ENCODE measurements at regions not wholly inside any gene's neighbourhood (a gene's known extent, or its start where the extent isn't known, plus 50 kb on each side); places are given as distances from the start of the nearest gene placed in this dataset.
A peak's percentile ranks its signal among the peaks of the same experiment; 100 is the strongest.

DNA sequence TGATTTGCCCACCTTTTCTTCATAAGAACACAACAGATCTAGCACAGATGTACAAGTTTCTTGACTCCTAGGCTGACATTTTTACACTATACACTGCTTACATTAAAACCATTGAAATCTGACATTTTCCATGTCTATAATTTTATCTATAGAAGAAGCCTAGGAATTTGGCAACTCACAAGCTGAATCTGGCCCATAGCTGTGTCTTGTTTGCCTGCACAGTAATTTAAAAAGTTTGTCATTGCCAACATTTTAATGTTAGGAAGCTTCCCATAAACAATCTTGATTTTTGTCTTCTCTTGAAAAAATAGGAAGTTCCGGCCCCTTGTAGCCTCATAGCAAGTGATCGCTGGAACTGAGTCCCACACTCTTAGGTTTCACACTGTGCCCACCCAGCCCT lies 394.6 kb upstream of the AZI2 start:
- no peak for DNase-seq

DNA sequence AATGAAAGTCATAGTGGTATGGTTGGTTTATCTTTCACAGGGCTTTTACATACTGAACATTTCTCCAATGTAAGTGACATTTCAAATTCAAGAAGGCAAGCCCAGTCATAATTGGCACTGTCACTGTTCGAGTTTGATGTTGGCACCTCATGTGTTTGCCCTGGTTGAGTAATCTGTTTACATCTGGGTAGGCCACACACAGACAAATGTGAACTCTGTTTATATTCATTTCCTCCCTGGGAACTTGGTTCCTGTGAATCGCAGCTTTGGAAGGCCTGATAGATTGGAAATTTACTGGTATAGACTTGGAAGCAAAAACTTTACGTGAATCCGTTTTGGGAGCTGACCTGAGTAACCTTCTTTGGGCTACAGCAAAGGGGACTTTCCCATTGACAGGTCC lies 395.2 kb upstream of the AZI2 start:
- no peak for DNase-seq

DNA sequence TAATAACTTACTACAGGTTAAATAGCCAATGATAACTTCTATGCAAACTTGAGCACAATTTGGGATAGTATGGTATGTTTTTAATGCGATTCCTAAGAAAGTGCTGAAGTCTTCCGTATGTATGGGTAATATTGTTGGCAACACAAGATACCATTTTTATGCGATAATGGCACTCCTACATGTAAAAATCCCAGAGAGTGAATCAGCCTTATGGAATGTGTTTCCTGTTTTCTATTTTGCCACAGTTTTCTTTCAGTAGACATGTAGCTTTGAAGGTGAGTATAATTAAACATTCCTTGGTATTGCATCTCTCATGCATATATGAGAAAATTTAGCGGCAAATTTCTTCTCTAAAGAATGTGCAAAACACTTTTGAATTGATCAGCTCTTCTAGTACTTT lies 396.8 kb upstream of the AZI2 start:
- DNase-seq = no peak

DNA sequence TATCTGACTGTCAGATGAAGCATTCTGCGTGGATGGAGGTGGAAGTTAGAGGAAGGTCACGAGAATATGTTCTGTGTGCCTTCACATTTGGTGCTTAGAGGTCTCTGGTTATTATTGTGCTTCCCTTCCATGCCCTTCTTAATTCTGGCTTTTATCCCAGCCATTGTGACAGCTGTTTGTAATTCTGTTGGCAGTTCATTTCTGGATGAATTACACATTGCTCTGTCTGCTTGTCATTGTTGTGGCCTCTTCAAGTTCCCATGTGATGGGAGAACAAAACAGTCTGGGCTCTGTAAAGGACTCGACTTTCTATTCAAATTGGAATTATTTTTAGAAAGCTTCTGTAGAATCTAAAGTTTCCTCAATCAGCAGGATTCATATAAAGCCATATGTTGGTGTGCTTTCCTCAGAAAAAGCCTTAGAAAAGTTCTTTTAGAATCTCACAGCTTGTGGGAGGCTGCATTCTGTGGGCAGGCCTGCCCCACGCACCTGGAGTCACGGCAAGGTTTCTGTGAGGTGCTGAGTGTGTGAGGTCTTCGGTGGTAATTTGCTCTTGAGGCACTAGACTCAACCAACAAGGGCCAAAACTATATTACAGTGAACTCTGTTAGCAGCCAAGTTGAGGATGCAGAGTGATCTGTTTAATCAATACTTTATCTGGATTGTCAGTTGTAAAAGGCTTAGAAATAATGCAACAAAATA lies 397.4 kb upstream of the AZI2 start:
- no peak for DNase-seq

DNA sequence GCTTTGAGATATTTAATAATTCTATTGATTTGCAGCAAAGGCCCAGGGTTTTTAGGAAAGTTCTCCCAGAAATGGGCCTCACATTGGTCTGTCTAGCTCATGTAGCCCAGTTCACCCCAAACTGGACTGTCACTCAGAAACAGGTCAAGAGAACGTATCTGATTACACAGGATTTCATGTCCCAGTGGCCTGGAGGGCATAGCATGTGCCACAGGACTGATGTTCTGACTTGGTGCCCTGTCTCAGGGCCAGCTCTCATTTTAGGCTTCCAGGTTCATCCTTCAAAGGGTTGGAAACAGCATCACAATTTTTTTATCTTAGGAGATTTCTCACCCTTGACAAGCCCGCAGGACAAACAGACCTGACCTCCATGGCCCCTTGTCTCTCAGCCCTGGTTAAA lies 398.4 kb upstream of the AZI2 start:
- no peak for DNase-seq

DNA sequence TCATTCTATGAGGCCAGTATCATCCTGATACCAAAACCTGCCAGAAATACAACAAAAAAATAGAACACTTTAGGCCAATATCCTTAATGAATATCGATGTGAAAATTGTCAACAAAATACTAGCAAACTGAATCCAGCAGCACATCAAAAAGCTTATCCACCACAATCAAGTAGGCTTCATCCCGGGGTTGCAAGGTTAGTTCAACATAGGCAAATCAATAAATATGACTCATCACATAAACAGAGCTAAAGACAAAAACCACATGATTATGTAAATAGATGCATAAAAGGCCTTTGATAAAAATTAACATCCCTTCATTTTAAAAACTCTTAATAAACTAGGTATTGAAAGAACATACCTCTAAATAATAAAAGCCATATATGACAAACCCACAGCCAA lies 403.2 kb upstream of the AZI2 start:
- DNase-seq = no peak

DNA sequence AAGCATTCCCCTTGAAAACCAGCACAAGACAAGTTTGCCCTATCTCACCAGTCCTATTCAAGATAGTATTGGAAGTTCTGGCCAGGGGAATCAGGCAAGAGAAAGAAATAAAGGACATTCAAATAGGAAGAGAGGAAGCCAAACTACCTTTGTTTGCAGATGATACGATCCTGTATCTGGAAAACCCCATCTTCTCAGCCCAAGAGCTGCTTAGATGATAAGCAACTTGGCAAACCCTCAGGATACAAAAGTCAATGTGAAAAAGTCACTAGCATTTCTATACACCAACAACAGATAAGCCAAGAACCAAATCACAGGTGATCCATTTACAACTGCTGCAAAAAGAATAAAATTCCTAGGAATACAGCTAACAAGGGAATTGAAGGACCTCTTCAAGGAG lies 403.7 kb upstream of the AZI2 start:
- no peak for DNase-seq

DNA sequence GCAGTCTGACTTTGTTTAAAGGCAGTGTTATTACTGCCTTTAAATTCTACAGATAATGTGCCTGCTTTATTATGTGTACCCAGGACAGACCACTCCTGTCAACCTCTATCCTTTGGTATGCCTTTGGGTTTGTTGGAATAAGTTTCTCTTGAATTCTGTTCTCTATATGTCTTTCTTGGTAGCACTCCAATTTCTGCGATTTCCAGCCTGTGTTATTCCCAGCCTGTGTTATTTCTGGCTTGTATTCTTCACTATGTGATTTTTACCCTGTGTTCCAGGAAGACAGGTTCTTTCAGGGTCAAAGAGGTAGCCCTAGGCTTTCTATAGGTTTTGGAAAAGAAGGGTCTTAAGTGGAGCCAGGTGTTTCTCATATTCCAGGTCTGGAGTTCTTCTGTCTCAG lies 407.4 kb upstream of the AZI2 start:
- no peak for DNase-seq

DNA sequence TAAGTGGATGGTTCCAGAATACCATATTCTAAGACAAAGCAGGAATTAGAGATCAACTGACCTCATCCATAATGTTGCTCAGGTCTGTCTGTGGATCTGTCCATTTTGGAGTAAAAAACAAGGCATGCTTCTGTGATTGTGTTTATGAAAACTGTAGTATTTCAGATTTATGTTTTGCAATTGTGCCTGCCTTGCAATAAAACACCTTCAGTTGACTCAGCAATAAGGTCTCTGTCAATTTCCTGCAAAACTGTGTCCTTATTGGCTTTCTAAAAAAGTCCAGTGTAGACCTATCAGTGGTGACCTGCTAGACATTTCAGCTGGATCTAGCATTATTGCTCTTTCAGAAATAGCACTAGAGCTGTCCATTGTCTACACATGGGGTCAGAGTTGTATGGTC lies 409.5 kb upstream of the AZI2 start:
- DNase-seq = no peak

DNA sequence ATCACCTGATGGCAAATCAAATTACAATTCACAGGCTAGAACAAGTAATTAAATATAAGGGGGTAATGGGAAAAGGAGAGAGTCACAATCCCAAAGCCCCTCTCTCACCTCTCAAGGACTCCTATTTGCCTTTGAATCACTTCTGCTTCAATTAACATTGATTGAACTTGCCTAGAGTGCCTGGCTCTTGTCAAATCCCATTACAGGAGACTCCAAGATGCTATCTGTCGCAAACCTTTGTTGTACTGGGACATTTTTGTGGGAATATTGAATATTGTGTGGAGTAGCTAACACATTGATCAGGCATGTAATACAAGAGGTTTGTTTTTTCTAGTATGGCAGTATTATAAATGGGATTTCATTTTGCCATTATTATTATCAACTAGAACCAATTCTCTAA lies 412.8 kb upstream of the AZI2 start:
- DNase-seq = no peak

DNA sequence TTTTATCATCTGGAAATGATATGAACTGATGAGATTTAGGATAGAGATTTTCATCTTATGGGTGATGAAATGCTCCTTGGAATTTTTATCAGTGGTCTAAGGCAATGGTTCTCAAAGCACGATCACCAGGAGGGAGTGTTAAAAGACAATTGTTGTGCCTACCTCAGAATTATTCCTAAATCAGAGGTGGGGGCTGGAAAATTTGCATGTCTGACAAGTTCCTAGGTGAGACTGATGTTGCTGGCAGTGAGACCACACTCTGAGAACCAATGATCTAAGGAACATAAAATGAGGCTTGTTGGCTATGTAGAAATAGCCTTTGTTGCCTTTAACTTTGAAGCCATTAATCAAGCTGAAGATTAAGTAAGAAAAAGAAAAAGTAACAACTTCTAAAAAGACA lies 416.6 kb upstream of the AZI2 start:
- DNase-seq = no peak

DNA sequence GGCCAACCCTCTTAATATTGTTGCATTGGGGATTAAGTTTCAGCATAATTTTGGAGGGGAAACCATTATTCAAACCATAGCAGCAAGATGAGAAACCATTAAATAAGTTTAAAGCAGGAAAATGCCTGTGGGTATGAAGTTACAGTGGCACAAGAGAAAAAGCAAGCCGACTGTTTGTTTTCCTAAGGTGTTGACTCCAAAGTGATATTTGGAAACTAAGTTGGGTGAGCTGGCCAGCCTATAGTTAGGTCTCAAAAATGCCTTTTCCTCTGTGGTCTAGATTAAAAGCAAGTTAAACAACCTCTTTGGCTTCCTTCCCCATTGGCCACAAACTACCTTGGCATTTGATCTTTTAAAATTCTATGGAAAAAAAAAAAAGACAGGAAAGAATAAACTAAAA lies 419.8 kb upstream of the AZI2 start:
- no peak for DNase-seq

DNA sequence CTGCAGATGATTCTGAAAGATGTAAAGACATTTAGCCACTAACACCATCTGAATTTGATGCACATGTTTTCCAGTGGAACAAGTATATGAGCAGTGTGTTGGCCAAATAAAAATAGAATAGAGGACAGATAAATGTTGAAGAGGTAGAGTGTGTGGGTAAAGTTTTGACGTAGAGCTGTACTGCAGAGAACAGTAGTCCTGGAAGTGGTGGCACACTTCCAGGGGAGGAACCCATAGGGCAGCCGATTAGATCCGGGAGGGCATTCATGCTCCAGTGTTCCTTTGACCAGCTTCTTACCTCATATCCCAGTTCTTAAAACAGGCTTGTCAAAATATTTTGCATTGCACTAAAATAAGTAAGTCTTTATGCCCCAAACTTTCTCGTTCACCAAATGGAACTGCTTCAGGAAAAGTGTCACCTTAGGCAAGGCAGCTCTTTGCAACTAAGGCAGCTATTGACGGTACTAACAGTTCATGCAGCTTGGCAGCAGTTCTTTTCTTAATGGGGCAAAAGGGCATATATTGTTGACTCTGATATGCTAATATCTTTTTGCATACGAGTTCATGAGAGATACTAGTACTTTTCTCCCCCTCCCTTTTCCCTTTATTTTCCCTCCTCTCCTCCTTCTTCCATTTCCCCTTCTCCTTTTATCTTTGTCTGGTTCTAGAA lies 429.3 kb upstream of the AZI2 start:
- no peak for DNase-seq

DNA sequence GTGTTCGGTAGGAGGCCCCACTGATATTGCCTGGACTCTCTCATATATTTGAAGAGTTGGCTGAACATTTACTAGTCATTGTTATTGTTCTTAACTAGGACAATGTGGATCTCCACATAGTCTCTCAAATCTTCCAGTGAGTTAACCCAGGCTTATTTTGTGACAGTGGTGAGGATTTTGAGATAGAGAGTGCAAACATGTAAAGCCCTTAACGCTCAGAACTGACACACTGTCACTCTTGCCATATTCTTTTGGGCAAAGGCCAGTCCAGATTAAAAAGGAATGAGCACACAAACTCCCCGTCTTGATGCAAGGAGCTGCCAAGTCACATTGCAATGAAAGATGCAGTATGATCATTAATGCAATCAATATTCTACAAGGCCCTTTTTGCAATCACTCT lies 431.9 kb upstream of the AZI2 start:
- no peak for DNase-seq

DNA sequence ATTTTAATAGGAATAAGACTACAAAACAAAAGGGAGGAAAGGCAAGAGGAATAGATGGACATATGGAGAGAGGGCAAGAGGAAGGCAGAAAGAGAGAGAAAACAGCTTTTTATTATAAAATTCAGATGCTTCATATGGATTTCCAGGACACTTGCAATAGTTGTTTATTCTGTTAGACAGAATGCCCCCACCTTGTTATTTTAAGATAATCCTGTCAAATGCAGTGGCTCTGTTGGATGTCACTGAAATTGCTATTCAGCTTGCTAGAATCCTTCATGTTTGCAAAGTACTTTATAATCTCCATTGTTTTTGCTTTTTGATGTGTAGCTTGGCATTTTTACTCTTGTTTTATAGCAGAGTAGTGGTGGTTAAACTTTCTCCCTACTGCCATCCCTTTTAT lies 432.4 kb upstream of the AZI2 start:
- DNase-seq = no peak

DNA sequence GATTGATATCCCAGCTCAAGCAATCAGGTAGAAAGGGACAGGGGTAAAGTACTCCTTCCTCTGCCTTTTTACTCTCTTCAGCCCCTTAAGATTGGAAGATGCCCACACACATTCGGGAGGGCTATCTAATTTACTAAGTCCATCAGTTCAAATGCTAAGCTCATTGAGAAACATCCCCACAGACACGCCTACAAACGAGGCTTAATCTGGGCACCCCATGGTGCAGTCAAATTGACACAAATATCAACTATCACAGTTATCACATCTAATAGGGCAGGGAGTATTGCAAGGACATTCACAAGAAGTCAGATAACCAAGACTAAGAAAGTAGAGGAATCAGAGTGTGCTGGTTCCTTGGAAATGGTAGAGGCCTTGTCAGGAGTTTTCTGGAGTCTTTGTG lies 437.8 kb upstream of the AZI2 start:
- DNase-seq = no peak

DNA sequence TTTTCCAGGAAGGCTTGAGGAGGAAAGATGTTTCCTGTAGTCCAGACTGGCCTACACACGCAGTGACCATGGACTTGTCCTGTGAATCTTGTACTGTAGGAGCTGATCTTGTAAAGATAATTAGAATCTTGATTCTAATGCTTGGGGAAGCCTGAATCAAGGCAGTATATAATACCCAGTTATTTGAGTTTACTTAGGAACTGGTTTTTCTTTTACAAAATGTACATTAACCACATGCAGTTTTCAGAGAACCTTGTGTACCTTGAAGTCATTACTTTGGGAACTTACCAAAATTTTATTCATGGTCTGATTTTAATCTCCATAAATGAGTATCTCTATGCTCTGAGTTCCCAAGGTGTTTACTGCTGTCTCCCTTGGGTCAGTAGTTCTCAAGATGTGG lies 439.9 kb upstream of the AZI2 start:
- DNase-seq = no peak

DNA sequence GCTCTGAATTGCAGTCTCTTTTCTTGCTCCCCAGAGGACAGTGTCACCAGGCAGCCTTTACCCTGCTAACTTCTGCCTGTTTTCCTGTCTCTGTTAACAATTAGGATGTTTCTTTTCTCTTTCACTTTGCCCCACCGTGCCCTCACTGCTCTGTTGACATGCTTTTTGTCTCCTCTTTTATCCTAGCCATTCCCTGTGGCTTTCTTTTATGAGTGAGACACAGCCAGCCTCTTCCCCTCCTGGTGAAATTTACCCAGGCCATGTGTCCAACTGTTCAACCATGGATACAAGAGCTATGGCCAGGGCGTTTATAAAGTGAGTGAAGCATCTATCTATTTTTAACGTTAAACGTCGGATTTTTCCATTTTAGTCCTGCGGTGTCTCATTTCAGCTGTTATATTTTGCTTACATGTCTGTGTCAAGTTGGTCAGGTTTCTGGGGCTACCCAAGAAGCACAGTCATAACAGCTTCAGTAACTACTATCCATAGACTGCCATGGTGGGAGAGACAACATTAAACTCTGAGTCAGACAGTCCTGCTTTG lies 443.2 kb upstream of the AZI2 start:
- DNase-seq = no peak

DNA sequence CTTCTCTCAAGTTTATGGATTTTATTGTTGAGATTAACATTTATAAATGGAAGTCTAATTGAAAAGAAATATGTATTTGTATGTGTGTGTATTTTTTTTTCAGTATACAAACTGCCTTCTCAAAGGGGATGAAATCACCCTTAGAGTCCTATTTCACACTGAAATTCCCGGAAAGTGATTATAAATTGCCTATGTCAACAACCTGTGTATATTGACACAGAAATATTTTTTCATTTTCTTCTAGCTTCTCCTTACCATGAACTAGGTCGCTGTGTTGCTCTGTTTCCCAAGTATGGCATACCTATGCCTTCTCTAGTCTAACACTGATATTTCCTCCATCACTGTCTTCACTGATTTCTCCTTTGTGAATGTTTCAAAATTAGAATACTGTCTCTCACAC lies 444.0 kb upstream of the AZI2 start:
- DNase-seq = no peak

DNA sequence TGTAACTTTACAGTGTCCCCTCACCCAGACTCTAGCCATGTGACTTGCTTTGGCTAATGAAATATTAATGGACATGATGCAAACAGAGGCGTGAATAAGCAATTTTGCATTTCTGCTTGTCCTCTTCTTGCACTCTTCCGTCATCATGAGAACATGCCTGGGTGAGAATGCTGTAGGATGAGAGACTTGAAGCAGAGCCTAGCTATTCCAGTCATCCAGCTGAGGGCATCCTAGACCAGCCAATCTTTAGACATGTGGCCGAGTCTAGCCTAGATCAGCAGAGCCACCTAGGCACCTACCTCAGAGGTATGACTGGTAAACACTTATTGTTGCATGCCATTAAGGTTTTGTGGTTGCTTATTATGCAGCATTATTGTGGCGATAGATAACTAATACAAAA lies 450.5 kb upstream of the AZI2 start:
- DNase-seq = peak; percentile 33

DNA sequence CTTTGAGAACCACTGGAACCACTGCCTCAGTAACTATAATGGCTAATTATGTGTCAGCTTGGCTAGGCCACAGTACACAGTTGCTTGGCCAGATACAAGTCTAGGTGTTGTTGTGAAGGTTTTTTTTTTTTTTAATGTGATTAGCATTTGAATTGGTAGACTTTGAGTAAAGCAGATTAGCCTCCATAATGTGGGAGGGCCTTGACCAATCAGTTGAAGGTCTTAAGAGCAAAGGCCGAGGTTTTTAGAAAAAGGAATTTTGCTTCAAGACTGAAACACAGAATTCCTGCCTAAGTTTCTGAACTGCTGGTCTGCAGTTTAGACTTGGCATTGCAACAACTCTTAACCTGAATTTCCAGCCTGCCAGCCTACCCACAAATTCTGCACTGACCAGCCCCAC lies 451.6 kb upstream of the AZI2 start:
- DNase-seq = peak; percentile 16

DNA sequence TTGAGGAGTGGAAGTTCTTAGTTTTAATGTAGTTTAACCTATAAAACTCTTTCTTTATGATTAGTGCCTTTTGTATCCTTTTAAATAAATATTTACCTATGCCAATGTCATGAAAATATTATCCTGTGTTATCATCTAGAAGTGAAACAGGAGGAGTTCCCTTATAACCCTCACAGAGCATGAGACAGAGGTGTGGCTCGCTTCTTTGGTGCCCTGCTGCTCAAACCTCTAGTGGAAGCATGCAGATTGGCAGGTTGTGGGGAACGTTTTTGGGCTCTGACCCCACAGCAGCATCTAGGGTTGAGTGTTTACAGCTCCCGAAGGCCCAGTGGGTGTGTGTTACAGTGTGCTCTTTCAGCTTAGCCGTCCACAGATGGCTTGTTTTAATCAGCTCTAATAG lies 459.4 kb upstream of the AZI2 start:
- peak; percentile 58 for DNase-seq

DNA sequence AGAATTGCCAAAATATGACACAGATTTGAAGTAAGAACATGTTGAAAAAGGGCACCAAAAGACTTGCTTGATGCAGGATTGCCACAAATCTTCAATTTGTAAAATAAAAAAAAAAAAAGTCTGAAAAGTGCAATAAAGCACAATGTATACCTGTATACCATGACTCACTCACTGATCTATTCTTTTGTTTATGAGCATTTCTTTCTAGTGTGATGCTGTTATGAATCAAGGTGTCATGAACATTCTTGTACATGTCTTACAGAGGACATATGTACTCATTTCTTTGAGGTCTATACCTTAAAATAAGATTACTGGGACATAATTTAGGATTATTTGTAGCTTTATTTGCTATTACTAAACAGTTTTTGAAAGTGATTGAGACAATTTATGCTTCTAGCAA lies 464.9 kb upstream of the RBMS3 start:
- DNase-seq = no peak

DNA sequence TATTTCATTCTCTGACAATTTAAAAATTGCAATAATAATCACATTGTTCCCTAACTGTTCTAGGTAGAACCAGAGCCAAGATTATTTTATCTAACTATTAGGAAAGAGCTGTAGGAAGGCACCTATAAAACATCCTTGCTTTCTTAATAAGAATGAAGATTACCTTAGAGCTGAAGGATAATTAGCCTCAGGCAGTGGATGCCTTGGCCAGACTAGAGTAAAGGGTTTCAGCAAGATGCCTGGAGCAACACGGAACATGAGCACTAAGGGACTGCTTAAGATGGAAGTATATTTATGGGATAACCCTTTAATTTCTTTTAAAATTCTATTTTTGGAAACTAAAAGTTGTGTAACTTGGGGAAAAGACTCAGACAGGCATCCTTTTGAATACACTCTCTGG lies 456.6 kb upstream of the RBMS3 start:
- no peak for DNase-seq

DNA sequence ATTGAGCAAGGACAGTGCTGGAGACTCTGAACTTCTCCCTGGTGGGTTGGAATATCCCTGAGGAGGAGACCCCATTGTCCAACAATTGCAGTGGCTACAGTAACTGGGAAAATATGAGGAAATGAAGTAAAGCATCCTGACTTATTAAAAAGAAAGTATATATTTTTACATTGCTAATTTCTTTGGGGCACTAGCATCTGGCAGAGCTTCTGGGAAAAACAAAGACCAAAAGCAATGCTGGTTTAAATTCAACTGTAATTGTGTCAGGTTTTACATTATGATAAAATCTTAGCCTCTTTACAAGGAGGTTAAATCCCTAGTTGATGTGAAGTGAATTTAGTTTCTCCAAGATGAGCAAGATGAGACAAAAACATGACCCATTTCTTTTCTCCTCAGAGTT lies 454.0 kb upstream of the RBMS3 start:
- DNase-seq = no peak

Measured in NCI-H82 (cell line).